DOHH2 (cell line): ENCODE measurements at regions not wholly inside any gene's neighbourhood (a gene's known extent, or its start where the extent isn't known, plus 50 kb on each side); places are given as distances from the start of the nearest gene placed in this dataset.
"Not testable (repeated sequence)": the region's sequence is repeated elsewhere in the genome, so short reads cannot be mapped to it uniquely, and the experiment has no call there.

Source experiments
- H3F3A ChIP-seq: fragments of 200-600 bp; sonication (generic), shearing (Covaris generic); 2 replicates; pipeline ENCODE4 v1.6.0; 2016; ENCODE audit warnings: antibody characterized with exemption, mild to moderate bottlenecking; ENCODE audit not compliant: control insufficient read depth, insufficient read depth
- H3K27ac ChIP-seq: fragments of 200-600 bp; sonication (generic); 2 replicates; pipeline ENCODE4 v1.5.1; 2014; ENCODE audit warnings: low read depth, mild to moderate bottlenecking, low read length, moderate library complexity
- H3K27me3 ChIP-seq: fragments of 200-600 bp; sonication (generic); 2 replicates; pipeline ENCODE4 v1.6.1; 2014; ENCODE audit warnings: mild to moderate bottlenecking, low read length, mixed read lengths; ENCODE audit not compliant: control insufficient read depth
- H3K36me3 ChIP-seq: fragments of 200-600 bp; sonication (generic); 2 replicates; pipeline ENCODE4 v1.6.1; 2014; ENCODE audit warnings: mild to moderate bottlenecking, low read length, moderate library complexity, mixed read lengths; ENCODE audit not compliant: control insufficient read depth
- H3K4me1 ChIP-seq: fragments of 200-600 bp; sonication (generic); 2 replicates; pipeline ENCODE4 v1.6.1; 2014; ENCODE audit warnings: mild to moderate bottlenecking, low read length, mixed read lengths; ENCODE audit not compliant: control insufficient read depth
- H3K4me2 ChIP-seq: fragments of 200-600 bp; sonication (generic); 2 replicates; pipeline ENCODE4 v1.6.0; 2014; ENCODE audit warnings: mild to moderate bottlenecking, low read length, moderate library complexity
- H3K4me3 ChIP-seq: fragments of 200-600 bp; sonication (generic); 2 replicates; pipeline ENCODE4 v1.5.1; 2014; ENCODE audit warnings: mild to moderate bottlenecking, low read length, mixed read lengths
- H3K79me2 ChIP-seq: fragments of 200-600 bp; sonication (generic); 2 replicates; pipeline ENCODE4 v1.6.1; 2014; ENCODE audit warnings: mild to moderate bottlenecking, low read length, mixed read lengths; ENCODE audit not compliant: control insufficient read depth
- H3K9me2 ChIP-seq: fragments of 200-600 bp; sonication (generic); replicated peaks from 2 replicates; pipeline ENCODE4 v1.6.1; 2014; ENCODE audit warnings: mild to moderate bottlenecking, low read length, mixed read lengths; ENCODE audit not compliant: control insufficient read depth
- H3K9me3 ChIP-seq: fragments of 200-600 bp; sonication (generic); 2 replicates; pipeline ENCODE4 v1.6.1; 2014; ENCODE audit warnings: antibody characterized with exemption, low read length, mixed read lengths; ENCODE audit not compliant: control insufficient read depth, insufficient read depth
- H4K20me1 ChIP-seq: fragments of 200-600 bp; sonication (generic); 2 replicates; pipeline ENCODE4 v1.6.0; 2014; ENCODE audit warnings: low read depth, mild to moderate bottlenecking, antibody characterized with exemption, low read length, moderate library complexity; ENCODE audit not compliant: control insufficient read depth, insufficient read depth
- CTCF ChIP-seq: fragments of 200-600 bp; sonication (generic); IDR thresholded peaks from one replicate; pipeline ENCODE4 v1.5.1; 2014; ENCODE audit warnings: antibody characterized with exemption, mild to moderate bottlenecking, low read depth, low read length; ENCODE audit not compliant: poor library complexity, severe bottlenecking
- EZH2phosphoT487 ChIP-seq: fragments of 200-600 bp; sonication (generic); IDR thresholded peaks from 2 replicates; pipeline ENCODE4 v1.6.1; 2017; ENCODE audit warnings: borderline replicate concordance, mild to moderate bottlenecking, antibody characterized with exemption, low read length, moderate library complexity, mixed read lengths

GRCh38 chr5:20959347-20959746 lies 971.3 kb upstream of the CDH18 start:
- Histone ChIP-seq H3K36me3 (no peaks in the 10 kb centered on the region), H3K79me2 (no peaks in the 10 kb centered on the region), H3K9me3 (no peaks in the 10 kb centered on the region), H4K20me1 (no peaks in the 10 kb centered on the region), H3K4me1 (no peaks in the 10 kb centered on the region), H3K4me3 (no peak overlapping the region), H3F3A (no peaks in the 10 kb centered on the region), H3K27me3 (no peaks in the 10 kb centered on the region), H3K27ac (no peak overlapping the region), H3K4me2 (no peak overlapping the region), H3K9me2 (no peaks in the 10 kb centered on the region)
- no peak for TF ChIP-seq CTCF
- TF ChIP-seq EZH2phosphoT487, result no peak

GRCh38 chr5:20958641-20959040 lies 970.6 kb upstream of the CDH18 start:
- Histone ChIP-seq H4K20me1 (no peaks in the 10 kb centered on the region), H3F3A (no peaks in the 10 kb centered on the region), H3K4me2 (no peak overlapping the region), H3K4me3 (no peak overlapping the region), H3K79me2 (no peaks in the 10 kb centered on the region), H3K9me3 (no peaks in the 10 kb centered on the region), H3K4me1 (no peaks in the 10 kb centered on the region), H3K9me2 (no peaks in the 10 kb centered on the region), H3K36me3 (no peaks in the 10 kb centered on the region), H3K27ac (no peak overlapping the region), H3K27me3 (no peaks in the 10 kb centered on the region)
- TF ChIP-seq EZH2phosphoT487 (no peak), CTCF (no peak)

GRCh38 chr5:20956134-20956533 lies 968.1 kb upstream of the CDH18 start:
- H3K4me2 ChIP-seq, result no peak overlapping the region
- H3K36me3 ChIP-seq, result no peaks in the 10 kb centered on the region
- H3K27ac ChIP-seq, result no peak overlapping the region
- TF ChIP-seq EZH2phosphoT487, result no peak
- no peak for TF ChIP-seq CTCF
- no peaks in the 10 kb centered on the region for H3K9me3 ChIP-seq
- H3K79me2 ChIP-seq, result no peaks in the 10 kb centered on the region
- no peaks in the 10 kb centered on the region for H3K4me1 ChIP-seq
- H3K27me3 ChIP-seq, result no peaks in the 10 kb centered on the region
- no peaks in the 10 kb centered on the region for H4K20me1 ChIP-seq
- H3K9me2 ChIP-seq, result no peaks in the 10 kb centered on the region
- H3K4me3 ChIP-seq, result no peak overlapping the region
- H3F3A ChIP-seq, result no peaks in the 10 kb centered on the region

- Histone ChIP-seq H3K4me2 (no peak overlapping the region), H4K20me1 (no peaks in the 10 kb centered on the region), H3K36me3 (no peaks in the 10 kb centered on the region), H3K9me2 (no peaks in the 10 kb centered on the region), H3K27me3 (no peaks in the 10 kb centered on the region), H3K9me3 (no peaks in the 10 kb centered on the region), H3K27ac (no peak overlapping the region), H3K4me1 (no peaks in the 10 kb centered on the region), H3K79me2 (no peaks in the 10 kb centered on the region), H3K4me3 (no peak overlapping the region), H3F3A (no peaks in the 10 kb centered on the region)
- TF ChIP-seq CTCF (no peak), EZH2phosphoT487 (no peak)
Observed at GRCh38 chr5:20949636-20950035, 961.6 kb upstream of the CDH18 start.

GRCh38 chr5:20943183-20943971 lies 955.4 kb upstream of the CDH18 start:
- H4K20me1 ChIP-seq, H3K4me2 ChIP-seq, H3K4me3 ChIP-seq, H3K36me3 ChIP-seq, H3K4me1 ChIP-seq, H3K9me3 ChIP-seq, H3F3A ChIP-seq, H3K9me2 ChIP-seq, H3K79me2 ChIP-seq, H3K27ac ChIP-seq, H3K27me3 ChIP-seq: not testable (repeated sequence)
